HCT116 (cell line): ENCODE measurements at regions not wholly inside any gene's neighbourhood (a gene's known extent, or its start where the extent isn't known, plus 50 kb on each side); places are given as distances from the start of the nearest gene placed in this dataset.

Experiments used
- ATAC-seq: fragments of 200-7000 bp; cut with Tn5 transposase; 2 replicates; pipeline ENCODE4 v1.9.1; 2020; ENCODE audit warnings: mild to moderate bottlenecking, moderate library complexity
- BruUV-seq: library from RNA; stranded (reverse); fragments of 400-500 nt; replicated peaks from 2 replicates; lab custom pipeline; 2021; lab: Mats Ljungman, UMichigan
- CTCF ChIA-PET: fragments of 300-600 bp; sonication (Branson Sonifier 250); formaldehyde crosslinking; loops from one replicate; lab custom pipeline; 2021; ENCODE audit warnings: antibody characterized with exemption; lab: Charles Lee
- POLR2A ChIA-PET: fragments of 300-600, 350-600 bp; sonication (Branson Sonifier 250); formaldehyde crosslinking; loops from one replicate; lab custom pipeline; 2021; ENCODE audit warnings: antibody characterized with exemption; lab: Charles Lee
- RAD21 ChIA-PET, 2 experiments: fragments of 300-600 bp; sonication (Branson Sonifier 250); formaldehyde crosslinking; loops; one replicate each; lab custom pipeline; 2023; ENCODE audit warnings: low total read pairs in 2 of 2; ENCODE audit not compliant: uncharacterized antibody in 2 of 2, unreplicated experiment in 2 of 2, low non-redundant PET in 1 of 2; lab: Charles Lee
- DNase-seq: peaks from one replicate; pipeline ENCODE4 v3.0.0-alpha.2; 2010; ENCODE audit warnings: low read depth, low spot score
- H2AFZ ChIP-seq: fragments of 200-600 bp; shearing (Covaris generic), sonication (generic); 2 replicates; pipeline ENCODE4 v1.6.1; 2017; ENCODE audit warnings: low read depth, mixed run types, mixed read lengths, antibody characterized with exemption, low read length; ENCODE audit not compliant: poor library complexity, severe bottlenecking
- H3K27ac ChIP-seq: 2 replicates; pipeline ENCODE4 v1.5.1; 2012; ENCODE audit warnings: low read depth, low read length
- H3K27me3 ChIP-seq: fragments of 200-600 bp; sonication (generic); 2 replicates; pipeline ENCODE4 v1.6.1; 2016; ENCODE audit warnings: mixed run types, low read length, mixed read lengths; ENCODE audit not compliant: insufficient read depth
- H3K36me3 ChIP-seq, 2 experiments: fragments of 200-500 bp in 1 of 2; fragments of 200-600 bp in 1 of 2; sonication (Bioruptor generic) in 1 of 2; sonication (generic) in 1 of 2; 2 replicates each; pipeline versions ENCODE4 v1.5.1 to v1.6.1; 2014 to 2016; ENCODE audit warnings: low read length in 2 of 2, inconsistent platforms in 1 of 2, mixed read lengths in 1 of 2, mixed run types in 1 of 2; ENCODE audit not compliant: insufficient read depth in 2 of 2, control insufficient read depth in 1 of 2
- H3K4me1 ChIP-seq, 2 experiments: fragments of 200-600 bp in 1 of 2; sonication (generic) in 1 of 2; 2 replicates each; pipeline versions ENCODE4 v1.5.1 to v1.6.1; 2012 to 2017; ENCODE audit warnings: low read length in 2 of 2, inconsistent platforms in 1 of 2, mild to moderate bottlenecking in 1 of 2, mixed read lengths in 1 of 2, mixed run types in 1 of 2, moderate library complexity in 1 of 2; ENCODE audit not compliant: insufficient read depth in 2 of 2, control insufficient read depth in 1 of 2
- H3K4me2 ChIP-seq: fragments of 200-600 bp; sonication (generic); 2 replicates; pipeline ENCODE4 v1.6.1; 2017; ENCODE audit warnings: mixed run types, low read length, mixed read lengths
- H3K4me3 ChIP-seq, 2 experiments: fragments of 200-600 bp in 1 of 2; sonication (generic) in 1 of 2; replicated peaks in 1 of 2; 2 replicates each; pipeline ENCODE4 v1.5.1; 2011 to 2016; ENCODE audit warnings: low read length in 2 of 2, control low read depth in 1 of 2, low read depth in 1 of 2, mild to moderate bottlenecking in 1 of 2, mixed read lengths in 1 of 2, mixed run types in 1 of 2
- H3K79me2 ChIP-seq: fragments of 200-600 bp; sonication (generic); 2 replicates; pipeline ENCODE4 v1.6.1; 2017; ENCODE audit warnings: mild to moderate bottlenecking, mixed run types, low read length, moderate library complexity, mixed read lengths; ENCODE audit not compliant: insufficient read depth
- H3K9ac ChIP-seq: fragments of 200-600 bp; sonication (generic); 2 replicates; pipeline ENCODE4 v1.6.1; 2016; ENCODE audit warnings: low read length, mixed read lengths
- H3K9me2 ChIP-seq: fragments of 200-600 bp; sonication (generic), shearing (Covaris generic); 2 replicates; pipeline ENCODE4 v1.6.1; 2017; ENCODE audit warnings: mixed run types, mild to moderate bottlenecking, moderate library complexity; ENCODE audit not compliant: insufficient read depth
- H3K9me3 ChIP-seq, 2 experiments: fragments of 200-500 bp in 1 of 2; fragments of 200-600 bp in 1 of 2; sonication (Bioruptor generic) in 1 of 2; sonication (generic) in 1 of 2; 2 replicates each; pipeline ENCODE4 v1.6.1; 2014 to 2017; ENCODE audit warnings: low read length in 2 of 2, mixed read lengths in 2 of 2, inconsistent platforms in 1 of 2, low read depth in 1 of 2, mild to moderate bottlenecking in 1 of 2, mixed run types in 1 of 2, moderate library complexity in 1 of 2; ENCODE audit not compliant: control insufficient read depth in 1 of 2, insufficient read depth in 1 of 2
- H4K20me1 ChIP-seq: fragments of 200-600 bp; sonication (generic), shearing (Covaris generic); 2 replicates; pipeline ENCODE4 v1.6.1; 2017; ENCODE audit warnings: mixed run types, mild to moderate bottlenecking, moderate library complexity; ENCODE audit not compliant: insufficient read depth
- CEBPB ChIP-seq: IDR thresholded peaks from 2 replicates; pipeline ENCODE4 v1.6.1; 2012; ENCODE audit warnings: low read depth
- EGR1 ChIP-seq: IDR thresholded peaks from 2 replicates; pipeline ENCODE4 v1.6.1; 2012; ENCODE audit warnings: low read depth
- ELF1 ChIP-seq: IDR thresholded peaks from 2 replicates; pipeline ENCODE4 v1.6.1; 2012; ENCODE audit warnings: low read depth, borderline replicate concordance
- EZH2phosphoT487 ChIP-seq: fragments of 200-600 bp; IDR thresholded peaks from 2 replicates; pipeline ENCODE4 v1.6.1; 2018; ENCODE audit warnings: antibody characterized with exemption, borderline replicate concordance
- FOSL1 ChIP-seq: IDR thresholded peaks from 2 replicates; pipeline ENCODE4 v1.6.1; 2012; ENCODE audit warnings: low read depth
- SIN3A ChIP-seq: IDR thresholded peaks from 2 replicates; pipeline ENCODE4 v1.6.1; 2012; ENCODE audit warnings: low read depth
- SP1 ChIP-seq: IDR thresholded peaks from 2 replicates; pipeline ENCODE4 v1.6.1; 2012; ENCODE audit warnings: low read depth
- SRF ChIP-seq: IDR thresholded peaks from 2 replicates; pipeline ENCODE4 v1.6.1; 2012; ENCODE audit warnings: low read depth
- TCF7L2 ChIP-seq: IDR thresholded peaks from 2 replicates; pipeline ENCODE4 v1.7.0; 2011; ENCODE audit warnings: borderline replicate concordance, inconsistent platforms; ENCODE audit not compliant: insufficient read depth, insufficient read length; ENCODE audit errors: extremely low read depth
- ZFX ChIP-seq: fragments of 450-650 bp; IDR thresholded peaks from 2 replicates; pipeline ENCODE4 v1.6.1; 2017
- ZNF274 ChIP-seq: fragments of 200-500 bp; sonication (Bioruptor generic); IDR thresholded peaks from 2 replicates; pipeline ENCODE4 v1.6.1; 2014; ENCODE audit warnings: mild to moderate bottlenecking, low read depth, low read length, inconsistent platforms
- intact Hi-C: fragments of 100-400 bp; cut with micrococcal nuclease; formaldehyde crosslinking; loops from 2 replicates; pipeline ENCODE4 v1.10.0; 2022
- TF ChIP-seq, protein P1 (sequence below): IDR thresholded peaks from 2 replicates; pipeline ENCODE4 v1.6.1; 2012
- TF ChIP-seq, protein P2 (sequence below): IDR thresholded peaks from 2 replicates; pipeline ENCODE4 v1.6.1; 2011; ENCODE audit warnings: mild to moderate bottlenecking, low read length, moderate library complexity; ENCODE audit not compliant: insufficient replicate concordance; ENCODE audit errors: extremely low read depth
- TF ChIP-seq, protein P3 (sequence below): IDR thresholded peaks from 2 replicates; pipeline ENCODE4 v1.6.1; 2012

DNA sequence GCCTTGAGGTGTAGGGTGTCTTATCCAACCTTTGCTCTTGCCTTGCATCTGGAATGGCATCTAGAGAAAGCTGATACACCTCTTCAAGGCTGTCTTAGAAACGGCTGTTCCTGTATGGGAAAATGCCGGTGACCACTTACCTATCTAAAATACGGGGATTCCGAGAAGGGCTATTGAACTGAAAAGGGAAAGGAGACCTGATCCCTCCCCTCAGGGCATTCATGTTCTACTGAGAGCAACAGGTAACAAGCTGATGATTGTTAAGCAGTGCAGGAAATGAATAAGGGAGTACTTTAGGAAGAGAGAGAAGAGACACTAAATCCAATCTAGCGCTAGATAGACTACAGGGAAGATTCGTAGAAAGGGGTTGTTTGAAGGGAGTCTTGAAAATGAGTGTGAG, 1388.1 kb downstream of the FAM181B start:
- Histone ChIP-seq H4K20me1 (no peaks in the 10 kb centered on the region), H3K27ac (no peak overlapping the region), H3K36me3 (no peaks in the 10 kb centered on the region), H3K79me2 (no peaks in the 10 kb centered on the region), H3K4me2 (no peak overlapping the region), H3K9ac (no peak overlapping the region), H3K9me3 (peaks cover 9 to 15% of the 10 kb centered on the region in 2 experiments; a peak in 2 of 4 replicates), H3K4me3 (no peak overlapping the region), H3K4me1 (no peaks in the 10 kb centered on the region), H3K9me2 (no peaks in the 10 kb centered on the region), H3K27me3 (no peaks in the 10 kb centered on the region), H2AFZ (no peak overlapping the region)
- BruUV-seq, result no TSS peak
- RAD21 ChIA-PET, result no interaction called here
- DNase-seq (no peak), ATAC-seq (no peak)
- POLR2A ChIA-PET, result no interaction called here
- intact Hi-C loops, result no loop called here
- CTCF ChIA-PET, result no interaction called here
- TF ChIP-seq ELF1 (no peak), SP1 (no peak), TCF7L2 (no peak)
- TF ChIP-seq, all 23 proteins: peak for 0

DNA sequence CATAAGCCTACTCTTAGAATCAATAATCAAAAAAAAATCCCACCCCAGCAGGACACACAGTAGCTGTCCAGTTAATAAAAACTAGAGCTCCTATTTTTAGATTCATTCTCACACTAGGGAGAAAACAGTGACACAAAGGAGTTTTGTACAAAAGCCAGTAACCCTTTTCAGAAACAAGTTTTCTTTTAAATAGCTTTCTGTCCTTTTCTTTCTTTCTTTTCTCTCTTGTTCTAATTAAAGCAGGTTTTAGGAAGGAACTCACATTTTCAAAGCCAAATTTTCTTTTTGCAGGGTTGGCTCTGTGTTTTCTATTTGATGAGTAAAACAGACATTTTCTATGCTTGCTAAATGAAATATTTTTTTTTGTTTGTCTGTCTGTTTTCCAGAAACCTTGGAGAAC, 1390.7 kb downstream of the FAM181B start:
- intact Hi-C loops, result no loop called here
- CTCF ChIA-PET, result no interaction called here
- RAD21 ChIA-PET, result no interaction called here
- ATAC-seq (no peak), DNase-seq (no peak)
- H3K9me3 ChIP-seq, result peaks cover 6 to 12% of the 10 kb centered on the region in 2 experiments; a peak in 2 of 4 replicates
- H2AFZ ChIP-seq, result no peak overlapping the region
- H3K9ac ChIP-seq, result no peak overlapping the region
- no peaks in the 10 kb centered on the region for H3K27me3 ChIP-seq
- no peaks in the 10 kb centered on the region for H4K20me1 ChIP-seq
- no peak overlapping the region for H3K4me2 ChIP-seq
- no TSS peak for BruUV-seq
- H3K9me2 ChIP-seq, result no peaks in the 10 kb centered on the region
- no peak overlapping the region for H3K4me3 ChIP-seq
- no peaks in the 10 kb centered on the region for H3K4me1 ChIP-seq
- H3K79me2 ChIP-seq, result no peaks in the 10 kb centered on the region
- no peaks in the 10 kb centered on the region for H3K36me3 ChIP-seq
- TF ChIP-seq EGR1 (no peak), TCF7L2 (no peak), SIN3A (no peak), EZH2phosphoT487 (no peak), ELF1 (no peak), FOSL1 (no peak), ZNF274 (no peak), CEBPB (no peak), ZFX (no peak), SRF (no peak)
- TF ChIP-seq, protein P1, sequence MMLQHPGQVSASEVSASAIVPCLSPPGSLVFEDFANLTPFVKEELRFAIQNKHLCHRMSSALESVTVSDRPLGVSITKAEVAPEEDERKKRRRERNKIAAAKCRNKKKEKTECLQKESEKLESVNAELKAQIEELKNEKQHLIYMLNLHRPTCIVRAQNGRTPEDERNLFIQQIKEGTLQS, result no peak
- TF ChIP-seq, protein P2, sequence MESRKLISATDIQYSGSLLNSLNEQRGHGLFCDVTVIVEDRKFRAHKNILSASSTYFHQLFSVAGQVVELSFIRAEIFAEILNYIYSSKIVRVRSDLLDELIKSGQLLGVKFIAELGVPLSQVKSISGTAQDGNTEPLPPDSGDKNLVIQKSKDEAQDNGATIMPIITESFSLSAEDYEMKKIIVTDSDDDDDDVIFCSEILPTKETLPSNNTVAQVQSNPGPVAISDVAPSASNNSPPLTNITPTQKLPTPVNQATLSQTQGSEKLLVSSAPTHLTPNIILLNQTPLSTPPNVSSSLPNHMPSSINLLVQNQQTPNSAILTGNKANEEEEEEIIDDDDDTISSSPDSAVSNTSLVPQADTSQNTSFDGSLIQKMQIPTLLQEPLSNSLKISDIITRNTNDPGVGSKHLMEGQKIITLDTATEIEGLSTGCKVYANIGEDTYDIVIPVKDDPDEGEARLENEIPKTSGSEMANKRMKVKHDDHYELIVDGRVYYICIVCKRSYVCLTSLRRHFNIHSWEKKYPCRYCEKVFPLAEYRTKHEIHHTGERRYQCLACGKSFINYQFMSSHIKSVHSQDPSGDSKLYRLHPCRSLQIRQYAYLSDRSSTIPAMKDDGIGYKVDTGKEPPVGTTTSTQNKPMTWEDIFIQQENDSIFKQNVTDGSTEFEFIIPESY, result no peak
- TF ChIP-seq, protein P3, sequence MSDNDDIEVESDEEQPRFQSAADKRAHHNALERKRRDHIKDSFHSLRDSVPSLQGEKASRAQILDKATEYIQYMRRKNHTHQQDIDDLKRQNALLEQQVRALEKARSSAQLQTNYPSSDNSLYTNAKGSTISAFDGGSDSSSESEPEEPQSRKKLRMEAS, result no peak
- H3K27ac ChIP-seq, result no peak overlapping the region
- POLR2A ChIA-PET, result no interaction called here
